Cerebellar cortex (tissue), 1 donor: ENCODE measurements at regions not wholly inside any gene's neighbourhood (a gene's known extent, or its start where the extent isn't known, plus 50 kb on each side); places are given as distances from the start of the nearest gene placed in this dataset.

Source experiments
- DNase-seq: peaks from one replicate; pipeline ENCODE4 v3.0.0-alpha.2; 2015; ENCODE audit warnings: low spot score

- no peak for DNase-seq
Measured at GRCh38 chr10:24120646-24121045, 88.3 kb upstream of the KIAA1217 start.

GRCh38 chr10:24127516-24127915 is 81.4 kb upstream of the KIAA1217 start:
- no peak for DNase-seq

- DNase-seq, result no peak
Measured at GRCh38 chr10:24128066-24128730, 80.7 kb upstream of the KIAA1217 start.

- no peak for DNase-seq
Measured at GRCh38 chr10:24132741-24133140, 76.2 kb upstream of the KIAA1217 start.

- no peak for DNase-seq
Measured at GRCh38 chr10:24133835-24134234, 75.1 kb upstream of the KIAA1217 start.

GRCh38 chr10:24136070-24136469 is 72.9 kb upstream of the KIAA1217 start:
- no peak for DNase-seq

- no peak for DNase-seq
Measured at GRCh38 chr10:24147321-24147720, 61.6 kb upstream of the KIAA1217 start.

GRCh38 chr10:24149640-24150039 is 59.3 kb upstream of the KIAA1217 start:
- no peak for DNase-seq

- DNase-seq, result no peak
Measured at GRCh38 chr10:24150853-24151252, 58.1 kb upstream of the KIAA1217 start.

- no peak for DNase-seq
Measured at GRCh38 chr10:24152270-24152669, 56.7 kb upstream of the KIAA1217 start.

GRCh38 chr10:24153031-24153430 is 55.9 kb upstream of the KIAA1217 start:
- no peak for DNase-seq

- DNase-seq, result no peak
Measured at GRCh38 chr10:24153537-24153936, 55.4 kb upstream of the KIAA1217 start.

- DNase-seq, result no peak
Measured at GRCh38 chr10:24156686-24157085, 52.3 kb upstream of the KIAA1217 start.

- no peak for DNase-seq
Measured at GRCh38 chr10:24157567-24157966, 51.4 kb upstream of the KIAA1217 start.
